Stimulated activated CD4-positive, alpha-beta T cell treated with anti-CD3 and anti-CD28 coated beads, Interleukin-12 subunit alpha, Interleukin-12 subunit beta, amount 100 ng/mL, for 48 hours (primary cell): ENCODE measurements at regions not wholly inside any gene's neighbourhood (a gene's known extent, or its start where the extent isn't known, plus 50 kb on each side); places are given as distances from the start of the nearest gene placed in this dataset.

Experiments
- DNase-seq, 3 donors: peaks; one replicate each; pipeline ENCODE4 v3.0.0-alpha.2; 2020; ENCODE audit warnings: low read depth in 2 of 3, low spot score in 1 of 3

GRCh38 chr20:60561052-60561451 lies 602.8 kb downstream of the CDH26 start:
- no peak for DNase-seq

DNA sequence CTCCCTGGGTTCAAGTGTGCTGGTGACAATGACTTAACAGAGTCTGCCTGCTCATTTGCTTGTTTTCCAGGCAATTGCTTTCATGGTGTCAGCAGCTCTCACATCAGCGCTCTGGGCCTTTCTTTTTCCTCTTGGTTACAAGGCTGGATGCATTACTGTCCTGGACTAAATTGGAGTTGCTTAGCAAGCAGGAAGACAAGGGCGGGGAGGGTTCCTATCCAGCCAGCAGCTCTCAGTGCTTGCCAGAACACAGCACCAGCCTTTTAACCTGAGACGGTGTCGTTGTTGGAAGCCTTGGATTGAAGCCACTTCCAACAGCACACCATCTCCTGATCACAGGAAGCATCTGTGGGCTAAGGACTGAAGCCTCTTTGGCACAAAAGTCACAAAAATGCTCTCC lies 606.9 kb downstream of the CDH26 start:
- DNase-seq = no peak

DNA sequence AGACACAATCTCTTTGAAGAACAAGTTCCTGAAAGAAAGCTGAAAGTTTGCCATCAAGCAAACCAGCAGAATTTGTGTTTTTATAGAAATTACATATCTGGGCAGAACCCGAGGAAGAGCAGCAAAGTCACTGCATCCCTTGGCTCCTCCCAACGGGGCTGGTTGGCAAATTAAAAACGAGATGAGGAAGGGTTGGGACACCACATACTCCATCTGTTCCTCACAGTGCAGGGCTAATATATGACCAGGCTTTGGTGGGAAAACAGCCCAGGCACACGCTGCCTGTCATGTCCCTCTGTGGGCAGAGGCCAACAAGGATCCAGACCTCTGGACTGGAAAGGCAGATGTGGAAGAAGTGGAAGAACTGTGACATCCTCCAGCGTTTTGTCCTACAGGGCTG lies 607.3 kb downstream of the CDH26 start:
- DNase-seq = no peak

- no peak for DNase-seq
Measured at GRCh38 chr20:60569116-60569515, 610.9 kb downstream of the CDH26 start.

DNA sequence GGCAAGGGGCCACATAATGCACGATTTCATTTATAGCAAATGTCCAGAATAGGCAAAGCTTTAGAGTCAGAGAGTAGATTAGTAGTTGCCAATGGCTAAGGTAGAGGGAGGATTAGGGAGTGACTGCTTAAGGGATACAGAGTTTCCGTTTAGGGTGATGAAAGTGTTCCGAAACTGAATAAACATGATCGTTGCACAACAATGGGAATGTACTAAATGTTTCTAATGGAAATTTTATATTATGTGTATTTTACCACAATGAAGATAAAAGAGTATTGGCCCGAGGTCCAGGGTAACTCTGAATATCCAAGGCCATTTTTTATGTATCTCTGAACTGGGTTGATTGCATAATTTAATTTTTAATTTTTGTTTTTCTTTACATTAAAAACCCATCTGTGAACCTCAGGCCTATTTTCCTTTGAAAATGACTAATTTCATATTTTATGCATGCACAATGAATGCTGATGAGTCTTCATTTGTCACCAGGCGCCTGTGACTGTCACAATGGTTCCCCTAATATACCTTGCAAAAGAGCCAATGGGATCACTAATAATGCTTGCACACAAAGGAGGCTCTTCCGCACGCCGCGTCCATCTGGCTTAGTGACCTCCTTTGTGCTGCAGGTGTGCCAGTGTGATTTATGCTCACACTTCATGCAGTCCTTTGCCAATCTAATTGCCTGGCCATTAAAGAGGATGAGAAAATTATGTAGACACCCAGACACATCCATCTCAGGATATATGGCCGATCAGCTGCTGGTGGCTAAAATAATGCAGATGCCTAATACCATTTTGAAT lies 612.5 kb downstream of the CDH26 start:
- DNase-seq = no peak

DNA sequence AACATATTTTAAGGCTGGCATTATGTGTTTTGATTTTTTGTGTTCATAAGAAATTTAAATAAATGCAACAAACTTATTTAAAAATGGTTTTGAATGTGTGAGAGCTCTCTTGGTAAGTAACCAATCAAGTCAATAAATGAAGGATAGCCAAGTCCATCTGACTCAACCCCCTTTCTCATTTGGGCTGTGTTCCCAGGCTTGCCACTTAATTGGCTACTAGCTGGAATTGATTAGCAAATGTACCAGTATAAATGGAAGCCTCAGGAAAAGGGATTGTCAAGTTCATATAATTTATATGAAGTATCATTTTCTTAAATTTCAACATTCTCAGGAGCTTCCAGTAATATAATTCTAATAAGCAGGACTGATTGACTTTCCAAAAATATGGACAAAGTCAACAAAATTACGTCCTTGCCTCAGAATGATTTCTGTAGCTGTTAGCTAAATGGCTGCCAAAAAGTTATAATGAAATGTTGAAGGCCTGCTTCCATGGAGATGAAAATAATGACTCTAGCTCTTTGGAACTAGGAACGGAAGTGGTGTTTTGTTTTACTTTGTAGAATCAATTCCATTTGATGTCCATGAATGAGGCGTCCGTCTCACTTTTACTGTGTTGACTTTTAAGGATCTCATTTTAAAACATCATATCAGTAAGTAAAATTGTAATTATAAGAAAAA lies 614.9 kb downstream of the CDH26 start:
- DNase-seq = no peak

DNA sequence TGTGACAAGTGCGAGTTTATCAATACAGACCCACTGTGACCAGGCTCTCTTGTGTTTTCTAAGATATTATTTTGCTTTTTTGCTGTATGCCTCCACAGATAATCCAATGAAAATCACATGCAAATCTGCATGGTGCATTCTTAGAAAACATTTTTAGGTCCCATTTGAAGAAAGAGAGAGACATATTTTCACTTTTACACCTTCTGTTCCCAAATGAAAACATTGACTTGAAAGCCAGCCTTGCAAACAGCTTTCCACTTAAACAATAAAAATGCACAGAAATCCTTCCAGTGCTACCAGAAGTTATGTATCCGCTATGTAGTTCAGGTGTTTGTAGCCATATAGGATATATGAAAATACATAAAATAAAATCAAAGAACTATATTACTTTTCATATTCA lies 618.0 kb downstream of the CDH26 start:
- DNase-seq = no peak

DNA sequence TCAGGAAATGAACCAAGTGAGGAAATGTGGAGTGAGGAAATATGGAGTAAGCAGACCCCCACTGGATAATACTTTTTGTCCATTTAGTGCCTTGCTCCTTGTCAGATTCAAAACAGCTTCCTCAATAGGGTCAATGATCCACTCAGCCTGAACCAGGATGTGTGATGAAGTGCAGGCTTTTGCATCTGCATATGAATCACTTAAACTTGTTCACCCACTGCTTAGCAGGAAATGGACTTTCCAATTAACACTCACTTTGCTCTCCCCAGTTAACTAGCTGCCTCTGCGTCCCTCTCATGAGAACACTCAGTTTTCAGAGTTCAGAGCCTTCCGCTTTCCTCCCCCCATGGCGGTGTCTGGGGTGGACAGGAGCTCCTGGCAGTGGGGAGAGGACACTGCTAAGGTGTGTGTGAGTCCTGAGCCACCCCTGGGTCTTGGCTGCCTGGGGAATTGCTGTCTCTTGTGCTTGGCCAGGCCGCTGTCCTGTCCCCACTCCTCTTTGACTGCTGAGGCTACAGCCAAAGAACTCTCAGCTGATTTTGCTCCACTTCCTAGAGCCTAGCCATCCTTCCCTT lies 621.8 kb downstream of the CDH26 start:
- DNase-seq = no peak

DNA sequence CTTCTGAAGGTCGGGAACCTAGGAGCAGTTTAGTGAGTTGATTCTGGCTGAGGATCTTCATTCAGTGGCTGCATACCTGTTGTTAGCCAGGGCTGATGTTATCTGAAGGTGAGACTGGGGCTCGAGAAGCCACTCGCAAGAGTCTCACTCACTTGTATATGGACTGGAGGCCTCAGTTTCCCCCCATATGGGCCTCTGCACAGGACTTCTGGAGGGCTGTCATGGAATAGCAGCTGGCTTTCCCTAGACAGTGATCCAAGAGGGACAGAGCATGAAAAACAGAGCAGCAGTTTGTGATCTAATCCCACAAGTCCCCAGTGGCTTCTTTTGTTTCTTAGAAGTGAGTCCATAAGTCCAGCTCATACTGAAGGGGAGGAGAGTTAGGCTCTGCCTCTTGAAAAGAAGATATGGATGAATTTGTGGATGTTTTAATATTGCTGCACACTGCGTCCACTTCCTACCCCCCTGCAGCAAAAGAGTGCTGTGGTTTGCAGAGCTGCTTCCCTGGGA lies 623.4 kb downstream of the CDH26 start:
- DNase-seq = no peak

- no peak for DNase-seq
Measured at GRCh38 chr20:60583741-60584140, 625.5 kb downstream of the CDH26 start.

- DNase-seq = no peak
Measured at GRCh38 chr20:60584221-60584620, 626.0 kb downstream of the CDH26 start.

GRCh38 chr20:60585651-60586050 lies 627.4 kb downstream of the CDH26 start:
- DNase-seq = no peak

DNA sequence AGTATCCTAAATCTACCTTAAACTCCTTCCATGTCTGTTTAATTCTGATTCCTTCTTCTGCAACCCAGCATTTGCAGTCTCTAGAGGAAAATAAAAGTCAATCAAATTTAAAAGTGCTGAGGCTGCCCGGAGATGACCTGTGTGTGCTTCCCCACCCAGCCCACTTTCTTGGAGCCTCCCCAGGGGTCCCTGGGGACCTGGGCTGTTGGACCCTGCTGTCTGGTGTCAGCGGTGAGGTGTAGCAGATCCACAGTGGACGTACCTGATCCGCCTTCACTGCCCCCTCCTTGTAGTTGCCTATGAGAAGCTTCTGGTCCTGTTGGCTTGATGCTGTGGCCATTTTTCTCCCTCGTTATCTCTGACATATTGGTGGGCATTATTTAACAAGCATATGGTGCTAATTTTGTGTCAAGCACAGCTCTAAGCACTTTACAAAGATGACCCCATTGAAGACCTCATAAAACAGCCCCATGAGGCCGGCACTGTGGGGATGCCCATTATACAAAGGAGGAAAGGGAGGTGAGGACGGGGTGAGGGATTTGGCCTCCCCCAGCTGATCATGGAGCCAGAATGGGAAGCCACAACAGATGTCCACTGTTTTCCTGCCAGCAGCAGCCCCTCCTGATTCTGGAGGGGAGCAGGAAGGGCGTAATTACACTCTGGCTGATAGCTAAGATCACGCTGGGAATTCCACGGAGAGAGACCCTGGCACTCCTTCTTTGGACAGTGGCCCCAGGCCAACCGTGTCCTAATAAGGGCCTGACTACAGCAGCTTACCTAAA lies 628.2 kb downstream of the CDH26 start:
- DNase-seq = no peak

DNA sequence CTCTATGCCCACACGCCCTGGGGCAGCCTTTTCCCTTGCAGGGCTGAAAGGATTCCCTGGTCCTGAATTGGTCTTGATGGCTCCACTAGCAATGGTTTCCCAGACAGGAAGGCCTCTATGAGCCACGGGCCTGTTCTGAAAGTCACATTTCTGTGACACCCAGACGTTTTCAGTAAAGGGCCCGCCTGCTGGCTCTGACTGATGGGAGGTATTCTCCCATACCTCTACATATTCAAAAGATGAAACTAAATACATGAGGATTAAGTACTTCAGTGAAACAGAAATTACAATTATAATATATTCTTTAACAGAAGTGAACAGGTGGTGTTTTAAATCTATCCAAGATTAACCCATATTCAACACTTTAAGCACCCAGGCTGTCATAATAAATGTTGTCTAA lies 629.8 kb downstream of the CDH26 start:
- no peak for DNase-seq

GRCh38 chr20:60589623-60590022 lies 631.4 kb downstream of the CDH26 start:
- no peak for DNase-seq

DNA sequence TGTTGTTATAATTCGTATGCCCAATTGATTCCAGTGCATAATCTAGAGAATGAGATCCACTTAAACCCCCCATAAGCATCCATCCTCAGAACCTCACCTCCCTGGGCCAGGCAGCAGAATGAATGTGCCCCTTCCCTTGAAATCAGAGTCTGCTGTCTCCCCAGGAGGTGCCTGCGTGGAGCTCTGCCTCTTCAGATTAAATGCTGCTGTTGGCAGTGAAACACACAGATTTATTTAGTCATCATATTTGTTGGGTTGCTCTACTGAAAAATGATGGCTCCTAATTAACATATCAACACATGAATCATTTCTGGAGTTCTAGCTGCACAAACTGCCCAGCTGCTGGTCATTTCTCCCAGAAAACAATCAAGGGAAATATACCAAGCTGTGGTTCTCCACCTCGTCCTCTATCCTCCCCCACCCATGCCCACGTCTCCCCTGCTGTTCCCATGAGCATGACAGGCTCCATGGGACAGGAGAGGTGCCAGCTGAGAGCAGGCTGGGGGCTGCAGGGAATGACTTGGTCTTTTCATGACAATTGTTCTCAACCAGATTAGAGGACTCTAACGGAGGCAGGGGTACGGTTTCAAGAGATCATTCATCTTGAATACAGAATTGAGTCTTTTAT lies 633.1 kb downstream of the CDH26 start:
- DNase-seq = no peak

DNA sequence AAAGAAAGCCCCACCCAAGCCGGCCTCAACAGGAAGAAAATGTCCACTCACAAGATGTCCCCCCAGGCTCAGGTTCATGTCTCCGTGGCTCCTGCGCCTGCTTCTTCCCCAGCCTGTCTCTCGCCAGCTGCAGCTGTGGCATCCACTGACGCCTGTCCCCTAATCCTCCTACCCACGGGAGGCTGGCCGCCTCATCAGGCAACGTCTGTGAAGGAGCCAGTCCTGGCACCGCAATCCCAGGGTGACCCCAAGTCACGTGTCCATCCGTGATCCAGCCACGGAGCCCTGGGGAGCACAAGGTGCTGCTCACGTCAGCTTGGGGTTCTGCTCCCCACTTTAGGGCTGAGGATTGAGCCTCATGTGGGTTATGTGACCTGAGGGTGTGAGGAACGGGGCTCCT lies 640.3 kb downstream of the CDH26 start:
- DNase-seq = no peak

DNA sequence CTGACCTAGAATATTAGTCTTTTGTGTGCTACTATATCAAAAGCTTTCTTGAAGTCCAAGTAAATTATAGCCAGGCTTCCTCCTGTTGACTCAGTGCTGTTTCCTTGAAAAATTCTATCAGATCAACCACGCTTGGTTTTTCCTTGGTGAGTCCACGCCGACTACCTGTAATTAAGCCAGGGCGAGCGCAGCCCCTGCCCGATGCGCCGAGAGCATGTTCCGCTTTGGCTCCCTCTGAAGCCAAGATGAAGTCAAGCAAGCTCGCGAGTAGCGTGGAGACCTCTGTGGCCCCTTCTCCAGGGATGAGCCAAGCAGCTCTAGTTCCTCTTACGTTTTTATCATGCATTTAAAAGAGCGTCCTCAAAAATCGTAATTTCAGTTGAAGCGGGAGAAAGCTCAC lies 641.2 kb downstream of the CDH26 start:
- no peak for DNase-seq

- no peak for DNase-seq
Measured at GRCh38 chr20:60600036-60600435, 641.8 kb downstream of the CDH26 start.

- no peak for DNase-seq
Measured at GRCh38 chr20:60624066-60624465, 628.0 kb upstream of the CDH4 start.
